Liver (tissue), 8 donors: ENCODE measurements at regions not wholly inside any gene's neighbourhood (a gene's known extent, or its start where the extent isn't known, plus 50 kb on each side); places are given as distances from the start of the nearest gene placed in this dataset.

Experiments
- DNase-seq: peaks from one replicate; pipeline ENCODE4 v3.0.0-alpha.2; 2017; ENCODE audit warnings: low spot score
- H3K27ac ChIP-seq, 2 donors: one replicate each; pipeline ENCODE4 v1.7.0; 2013; ENCODE audit warnings: inconsistent platforms in 2 of 2, low read length in 2 of 2, control low read depth in 1 of 2, low read depth in 1 of 2, mild to moderate bottlenecking in 1 of 2
- H3K27me3 ChIP-seq, 4 donors: one replicate each; pipeline versions ENCODE4 v1.6.1 to v1.7.0; 2013; ENCODE audit warnings: low read length in 3 of 4, inconsistent platforms in 1 of 4, mild to moderate bottlenecking in 1 of 4, moderate library complexity in 1 of 4; ENCODE audit not compliant: control insufficient read depth in 4 of 4, insufficient read depth in 4 of 4
- H3K36me3 ChIP-seq, 4 donors: one replicate each; pipeline versions ENCODE4 v1.6.1 to v1.7.0; 2013; ENCODE audit warnings: low read length in 3 of 4, mild to moderate bottlenecking in 3 of 4, low read depth in 1 of 4, moderate library complexity in 1 of 4; ENCODE audit not compliant: control insufficient read depth in 4 of 4, insufficient read depth in 3 of 4
- H3K4me1 ChIP-seq, 4 donors: one replicate each; pipeline versions ENCODE4 v1.6.1 to v1.7.0; 2013; ENCODE audit warnings: low read length in 3 of 4, mild to moderate bottlenecking in 3 of 4, moderate library complexity in 1 of 4; ENCODE audit not compliant: control insufficient read depth in 4 of 4, insufficient read depth in 4 of 4
- H3K4me3 ChIP-seq, 3 donors: one replicate each; pipeline versions ENCODE4 v1.6.1 to v1.7.0; 2013; ENCODE audit warnings: low read length in 3 of 3, control low read depth in 1 of 3, low read depth in 1 of 3, mild to moderate bottlenecking in 1 of 3
- H3K9ac ChIP-seq, 2 donors: one replicate each; pipeline ENCODE4 v1.7.0; 2013; ENCODE audit warnings: low read length in 2 of 2, mild to moderate bottlenecking in 2 of 2, moderate library complexity in 2 of 2, control low read depth in 1 of 2, low read depth in 1 of 2
- H3K9me3 ChIP-seq, 4 donors: one replicate each; pipeline versions ENCODE4 v1.6.1 to v1.7.0; 2013; ENCODE audit warnings: low read length in 3 of 4; ENCODE audit not compliant: control insufficient read depth in 4 of 4
- EGR1 ChIP-seq, 2 donors: IDR thresholded peaks; 2 replicates each; pipeline ENCODE4 v1.6.1; 2016 to 2018; ENCODE audit warnings: antibody characterized with exemption in 2 of 2, low read depth in 2 of 2
- FOXA1 ChIP-seq: IDR thresholded peaks from 2 replicates; pipeline ENCODE4 v1.6.1; 2016; ENCODE audit warnings: antibody characterized with exemption
- FOXA2 ChIP-seq: IDR thresholded peaks from 2 replicates; pipeline ENCODE4 v1.6.1; 2016; ENCODE audit warnings: antibody characterized with exemption
- GABPA ChIP-seq, 2 donors: IDR thresholded peaks in 1 of 2; conservative IDR thresholded peaks in 1 of 2; 2 replicates each; pipeline ENCODE4 v1.6.1; 2016; ENCODE audit warnings: antibody characterized with exemption in 2 of 2, mild to moderate bottlenecking in 1 of 2, moderate library complexity in 1 of 2
- HNF4A ChIP-seq, 2 donors: conservative IDR thresholded peaks; 2 replicates each; pipeline ENCODE4 v1.6.1; 2016; ENCODE audit warnings: antibody characterized with exemption in 2 of 2, mild to moderate bottlenecking in 2 of 2
- HNF4G ChIP-seq: IDR thresholded peaks from 2 replicates; pipeline ENCODE4 v1.6.1; 2016; ENCODE audit warnings: antibody characterized with exemption
- JUND ChIP-seq, 2 donors: IDR thresholded peaks; 2 replicates each; pipeline ENCODE4 v1.6.1; 2016; ENCODE audit warnings: antibody characterized with exemption in 2 of 2
- RAD21 ChIP-seq, 2 donors: IDR thresholded peaks; 2 replicates each; pipeline ENCODE4 v1.6.1; 2016; ENCODE audit warnings: antibody characterized with exemption in 2 of 2, mild to moderate bottlenecking in 2 of 2
- RXRA ChIP-seq, 2 donors: IDR thresholded peaks; 2 replicates each; pipeline ENCODE4 v1.6.1; 2017 to 2018; ENCODE audit warnings: antibody characterized with exemption in 2 of 2, mild to moderate bottlenecking in 1 of 2
- SP1 ChIP-seq: IDR thresholded peaks from 2 replicates; pipeline ENCODE4 v1.6.1; 2018; ENCODE audit warnings: antibody characterized with exemption, mild to moderate bottlenecking
- TAF1 ChIP-seq: conservative IDR thresholded peaks from 2 replicates; pipeline ENCODE4 v1.6.1; 2016; ENCODE audit warnings: antibody characterized with exemption, mild to moderate bottlenecking
- WGBS: extraction: QIAGEN DNeasy Blood & Tissue Kit; methylation state at CpG from one replicate; pipeline ENCODE4 v1.1.7; 2013; 5-methylcytosine and 5-hydroxymethylcytosine counted together
- TF ChIP-seq, protein P1 (sequence below): IDR thresholded peaks from 2 replicates; pipeline ENCODE4 v1.6.1; 2016; ENCODE audit warnings: antibody characterized with exemption
- TF ChIP-seq, protein P2 (sequence below): IDR thresholded peaks from 2 replicates; pipeline ENCODE4 v1.6.1; 2016; ENCODE audit warnings: antibody characterized with exemption
- TF ChIP-seq, protein P3 (sequence below): IDR thresholded peaks from 2 replicates; pipeline ENCODE4 v1.6.1; 2016; ENCODE audit warnings: antibody characterized with exemption
- TF ChIP-seq, protein P4 (sequence below): IDR thresholded peaks from 2 replicates; pipeline ENCODE4 v1.6.1; 2016; ENCODE audit warnings: antibody characterized with exemption, mild to moderate bottlenecking
- TF ChIP-seq, protein P5 (sequence below): fragments of 150-350 bp; IDR thresholded peaks from 2 replicates; pipeline ENCODE4 v1.5.1; 2017; ENCODE audit warnings: improper control_type of control experiment, low read depth, low read length; ENCODE audit not compliant: missing input control
- donor health status: healthy.
- donor health status: healthy.
- donor health status: healthy.
- donor health status: healthy.
- donor health status: healthy.

DNA sequence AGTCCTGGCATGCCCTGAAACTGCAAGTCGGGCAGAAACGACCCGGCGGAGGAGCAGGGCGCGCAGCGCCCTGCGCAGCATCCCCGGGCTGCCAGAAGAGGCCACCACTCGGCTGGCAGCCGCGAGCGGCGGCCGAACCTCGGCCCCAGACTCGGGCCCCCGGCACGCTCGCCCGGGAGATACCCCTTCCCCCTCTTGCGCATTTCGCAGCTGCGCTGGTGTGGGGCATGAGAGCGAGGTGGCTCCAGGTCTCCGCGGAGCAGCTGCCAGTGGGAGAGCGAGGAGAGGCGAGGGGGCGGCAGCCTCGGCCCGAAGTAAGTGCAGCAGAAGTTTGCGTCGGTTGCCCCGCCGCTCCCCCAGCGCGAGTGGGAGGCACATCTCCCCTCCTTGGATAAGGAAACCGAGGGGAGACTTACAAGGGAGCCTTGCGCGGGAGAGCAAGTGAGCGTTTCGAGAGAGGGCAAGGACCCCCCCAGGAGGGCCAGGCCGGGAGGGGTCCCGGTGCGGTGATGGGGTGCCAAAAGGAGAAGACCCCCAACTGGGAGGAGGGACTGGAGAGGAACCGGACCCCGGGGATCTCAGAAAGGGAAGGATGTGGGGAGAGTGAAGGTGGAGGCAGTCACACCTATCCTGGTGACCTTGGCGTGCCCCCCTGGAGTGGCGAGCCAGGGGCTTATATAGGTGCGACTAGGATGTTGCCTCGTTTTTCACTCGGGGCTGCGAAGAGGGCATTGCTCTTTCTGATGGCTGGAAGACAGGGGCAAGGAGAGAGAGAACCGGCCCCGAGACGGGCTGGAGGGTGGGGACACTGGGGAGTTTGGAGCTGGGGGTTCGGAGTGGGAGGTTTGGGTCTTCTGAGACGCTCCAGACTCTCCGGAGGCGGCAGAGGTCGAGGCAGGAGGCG lies 256.3 kb downstream of the OTUD1 start:
- Histone ChIP-seq H3K9ac (no peak overlapping the region), H3K4me3 (peak overlapping the region in 2 of 3 donors; percentile 14 to 40), H3K36me3 (no peaks in the 10 kb centered on the region), H3K4me1 (peaks cover 10 to 21% (median 15%) of the 10 kb centered on the region in 4 donors), H3K27me3 (peaks cover 4 to 14% (median 6%) of the 10 kb centered on the region in 4 donors), H3K9me3 (no peaks in the 10 kb centered on the region), H3K27ac (no peak overlapping the region)
- no peak for TF ChIP-seq HNF4G
- no peak for TF ChIP-seq FOXA2
- no peak for TF ChIP-seq FOXA1
- TF ChIP-seq, protein P1, sequence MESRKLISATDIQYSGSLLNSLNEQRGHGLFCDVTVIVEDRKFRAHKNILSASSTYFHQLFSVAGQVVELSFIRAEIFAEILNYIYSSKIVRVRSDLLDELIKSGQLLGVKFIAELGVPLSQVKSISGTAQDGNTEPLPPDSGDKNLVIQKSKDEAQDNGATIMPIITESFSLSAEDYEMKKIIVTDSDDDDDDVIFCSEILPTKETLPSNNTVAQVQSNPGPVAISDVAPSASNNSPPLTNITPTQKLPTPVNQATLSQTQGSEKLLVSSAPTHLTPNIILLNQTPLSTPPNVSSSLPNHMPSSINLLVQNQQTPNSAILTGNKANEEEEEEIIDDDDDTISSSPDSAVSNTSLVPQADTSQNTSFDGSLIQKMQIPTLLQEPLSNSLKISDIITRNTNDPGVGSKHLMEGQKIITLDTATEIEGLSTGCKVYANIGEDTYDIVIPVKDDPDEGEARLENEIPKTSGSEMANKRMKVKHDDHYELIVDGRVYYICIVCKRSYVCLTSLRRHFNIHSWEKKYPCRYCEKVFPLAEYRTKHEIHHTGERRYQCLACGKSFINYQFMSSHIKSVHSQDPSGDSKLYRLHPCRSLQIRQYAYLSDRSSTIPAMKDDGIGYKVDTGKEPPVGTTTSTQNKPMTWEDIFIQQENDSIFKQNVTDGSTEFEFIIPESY: no peak
- TF ChIP-seq HNF4A (conservative IDR thresholded peaks at IDR 0.05): no peak
- TF ChIP-seq, protein P2, sequence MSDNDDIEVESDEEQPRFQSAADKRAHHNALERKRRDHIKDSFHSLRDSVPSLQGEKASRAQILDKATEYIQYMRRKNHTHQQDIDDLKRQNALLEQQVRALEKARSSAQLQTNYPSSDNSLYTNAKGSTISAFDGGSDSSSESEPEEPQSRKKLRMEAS: no peak
- TF ChIP-seq, protein P3, sequence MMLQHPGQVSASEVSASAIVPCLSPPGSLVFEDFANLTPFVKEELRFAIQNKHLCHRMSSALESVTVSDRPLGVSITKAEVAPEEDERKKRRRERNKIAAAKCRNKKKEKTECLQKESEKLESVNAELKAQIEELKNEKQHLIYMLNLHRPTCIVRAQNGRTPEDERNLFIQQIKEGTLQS: no peak
- TF ChIP-seq EGR1 (IDR thresholded peaks at IDR 0.05; ENCODE audit: low read depth in 2 of 2): no peak
- TF ChIP-seq, protein P4, sequence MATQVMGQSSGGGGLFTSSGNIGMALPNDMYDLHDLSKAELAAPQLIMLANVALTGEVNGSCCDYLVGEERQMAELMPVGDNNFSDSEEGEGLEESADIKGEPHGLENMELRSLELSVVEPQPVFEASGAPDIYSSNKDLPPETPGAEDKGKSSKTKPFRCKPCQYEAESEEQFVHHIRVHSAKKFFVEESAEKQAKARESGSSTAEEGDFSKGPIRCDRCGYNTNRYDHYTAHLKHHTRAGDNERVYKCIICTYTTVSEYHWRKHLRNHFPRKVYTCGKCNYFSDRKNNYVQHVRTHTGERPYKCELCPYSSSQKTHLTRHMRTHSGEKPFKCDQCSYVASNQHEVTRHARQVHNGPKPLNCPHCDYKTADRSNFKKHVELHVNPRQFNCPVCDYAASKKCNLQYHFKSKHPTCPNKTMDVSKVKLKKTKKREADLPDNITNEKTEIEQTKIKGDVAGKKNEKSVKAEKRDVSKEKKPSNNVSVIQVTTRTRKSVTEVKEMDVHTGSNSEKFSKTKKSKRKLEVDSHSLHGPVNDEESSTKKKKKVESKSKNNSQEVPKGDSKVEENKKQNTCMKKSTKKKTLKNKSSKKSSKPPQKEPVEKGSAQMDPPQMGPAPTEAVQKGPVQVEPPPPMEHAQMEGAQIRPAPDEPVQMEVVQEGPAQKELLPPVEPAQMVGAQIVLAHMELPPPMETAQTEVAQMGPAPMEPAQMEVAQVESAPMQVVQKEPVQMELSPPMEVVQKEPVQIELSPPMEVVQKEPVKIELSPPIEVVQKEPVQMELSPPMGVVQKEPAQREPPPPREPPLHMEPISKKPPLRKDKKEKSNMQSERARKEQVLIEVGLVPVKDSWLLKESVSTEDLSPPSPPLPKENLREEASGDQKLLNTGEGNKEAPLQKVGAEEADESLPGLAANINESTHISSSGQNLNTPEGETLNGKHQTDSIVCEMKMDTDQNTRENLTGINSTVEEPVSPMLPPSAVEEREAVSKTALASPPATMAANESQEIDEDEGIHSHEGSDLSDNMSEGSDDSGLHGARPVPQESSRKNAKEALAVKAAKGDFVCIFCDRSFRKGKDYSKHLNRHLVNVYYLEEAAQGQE: no peak
- no peak for TF ChIP-seq JUND (IDR thresholded peaks at IDR 0.05)
- TF ChIP-seq, protein P5, sequence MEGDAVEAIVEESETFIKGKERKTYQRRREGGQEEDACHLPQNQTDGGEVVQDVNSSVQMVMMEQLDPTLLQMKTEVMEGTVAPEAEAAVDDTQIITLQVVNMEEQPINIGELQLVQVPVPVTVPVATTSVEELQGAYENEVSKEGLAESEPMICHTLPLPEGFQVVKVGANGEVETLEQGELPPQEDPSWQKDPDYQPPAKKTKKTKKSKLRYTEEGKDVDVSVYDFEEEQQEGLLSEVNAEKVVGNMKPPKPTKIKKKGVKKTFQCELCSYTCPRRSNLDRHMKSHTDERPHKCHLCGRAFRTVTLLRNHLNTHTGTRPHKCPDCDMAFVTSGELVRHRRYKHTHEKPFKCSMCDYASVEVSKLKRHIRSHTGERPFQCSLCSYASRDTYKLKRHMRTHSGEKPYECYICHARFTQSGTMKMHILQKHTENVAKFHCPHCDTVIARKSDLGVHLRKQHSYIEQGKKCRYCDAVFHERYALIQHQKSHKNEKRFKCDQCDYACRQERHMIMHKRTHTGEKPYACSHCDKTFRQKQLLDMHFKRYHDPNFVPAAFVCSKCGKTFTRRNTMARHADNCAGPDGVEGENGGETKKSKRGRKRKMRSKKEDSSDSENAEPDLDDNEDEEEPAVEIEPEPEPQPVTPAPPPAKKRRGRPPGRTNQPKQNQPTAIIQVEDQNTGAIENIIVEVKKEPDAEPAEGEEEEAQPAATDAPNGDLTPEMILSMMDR: no peak
- no peak for TF ChIP-seq SP1
- 2% methylated on average over 63 of the region's 63 CpGs for WGBS
- no peak for DNase-seq

DNA sequence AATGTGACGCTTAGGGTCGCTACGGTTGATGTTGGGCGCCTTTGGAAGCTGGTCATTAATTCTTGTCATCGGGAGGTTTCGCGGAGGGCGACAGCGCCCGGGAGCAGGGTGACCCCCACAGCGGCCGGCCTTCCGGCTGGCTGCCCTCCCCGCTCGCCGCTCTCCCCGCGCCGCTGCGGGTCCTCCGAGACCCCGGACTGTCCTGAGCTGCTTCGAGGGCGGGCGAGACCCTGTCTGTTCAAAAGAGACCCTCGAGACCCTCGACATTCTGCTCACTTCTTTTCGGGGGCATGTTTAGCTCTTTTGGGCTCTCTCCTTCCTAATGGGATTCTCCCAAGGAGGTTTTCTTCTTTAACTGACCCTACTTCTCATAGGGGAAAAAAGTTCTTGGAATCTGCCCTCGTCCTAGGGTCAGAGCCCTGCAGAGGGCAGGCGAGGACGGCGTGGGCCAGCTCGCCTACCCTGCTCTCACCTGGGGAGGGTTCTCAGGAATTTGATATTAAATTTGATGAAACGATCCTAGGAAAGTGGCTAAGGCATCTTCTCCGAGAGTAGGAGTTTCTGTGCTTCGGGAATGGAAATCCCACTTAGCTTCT lies 257.0 kb downstream of the OTUD1 start:
- WGBS: 10% methylated on average over 36 of the region's 36 CpGs
- H3K9me3 ChIP-seq: no peaks in the 10 kb centered on the region
- peaks cover 4 to 14% (median 6%) of the 10 kb centered on the region in 4 donors for H3K27me3 ChIP-seq
- no peak overlapping the region for H3K4me3 ChIP-seq
- no peak for DNase-seq
- no peak overlapping the region for H3K9ac ChIP-seq
- H3K36me3 ChIP-seq: no peaks in the 10 kb centered on the region
- H3K27ac ChIP-seq: no peak overlapping the region
- H3K4me1 ChIP-seq: peaks cover 10 to 21% (median 15%) of the 10 kb centered on the region in 4 donors
- no peak for TF ChIP-seq EGR1 (IDR thresholded peaks at IDR 0.05; ENCODE audit: low read depth in 2 of 2)
- TF ChIP-seq, protein P1: no peak
- TF ChIP-seq JUND (IDR thresholded peaks at IDR 0.05): no peak
- TF ChIP-seq, protein P5: no peak
- no peak for TF ChIP-seq GABPA (IDR thresholded peaks at IDR 0.05 in 1 of 2, conservative IDR thresholded peaks at IDR 0.05 in 1 of 2)
- TF ChIP-seq FOXA1: no peak
- TF ChIP-seq, protein P2: no peak
- no peak for TF ChIP-seq TAF1
- no peak for TF ChIP-seq RAD21 (IDR thresholded peaks at IDR 0.05)
- no peak for TF ChIP-seq SP1
- TF ChIP-seq RXRA (IDR thresholded peaks at IDR 0.05): no peak
